GM06990 (cell line): ENCODE measurements at regions not wholly inside any gene's neighbourhood (a gene's known extent, or its start where the extent isn't known, plus 50 kb on each side); places are given as distances from the start of the nearest gene placed in this dataset.

Source experiments
- DNase-seq: peaks from one replicate; pipeline ENCODE4 v3.0.0-alpha.2; 2011; ENCODE audit not compliant: insufficient read length; ENCODE audit errors: extremely low read depth
- H3K27me3 ChIP-seq: replicated peaks from 2 replicates; pipeline ENCODE4 v1.6.0; 2011; ENCODE audit warnings: low read length; ENCODE audit not compliant: control insufficient read depth, insufficient read depth
- H3K36me3 ChIP-seq: 2 replicates; pipeline ENCODE4 v1.5.1; 2011; ENCODE audit warnings: low read length; ENCODE audit not compliant: control insufficient read depth, insufficient read depth
- H3K4me3 ChIP-seq: replicated peaks from 2 replicates; pipeline ENCODE4 v1.5.1; 2011; ENCODE audit warnings: low read depth, mild to moderate bottlenecking, control low read depth, low read length
- CTCF ChIP-seq: IDR thresholded peaks from 2 replicates; pipeline ENCODE4 v1.5.1; 2011; ENCODE audit warnings: low read length, control low read depth, mild to moderate bottlenecking, inconsistent platforms; ENCODE audit not compliant: insufficient read depth, poor library complexity, severe bottlenecking

- no peak for TF ChIP-seq CTCF
- Histone ChIP-seq H3K36me3 (no peaks in the 10 kb centered on the region), H3K27me3 (no peaks in the 10 kb centered on the region), H3K4me3 (no peak overlapping the region)
- DNase-seq: no peak
Observed at GRCh38 chr9:23522952-23523351, 303.1 kb downstream of the ELAVL2 start.

- Histone ChIP-seq H3K27me3 (no peaks in the 10 kb centered on the region), H3K4me3 (no peak overlapping the region), H3K36me3 (no peaks in the 10 kb centered on the region)
- TF ChIP-seq CTCF: no peak
- no peak for DNase-seq
Observed at GRCh38 chr9:23524607-23525155, 301.4 kb downstream of the ELAVL2 start.

- no peak overlapping the region for H3K4me3 ChIP-seq
- no peaks in the 10 kb centered on the region for H3K36me3 ChIP-seq
- no peaks in the 10 kb centered on the region for H3K27me3 ChIP-seq
- no peak for TF ChIP-seq CTCF
- DNase-seq: no peak
Observed at GRCh38 chr9:23526806-23527205, 299.2 kb downstream of the ELAVL2 start.

GRCh38 chr9:23532282-23532681 is 293.8 kb downstream of the ELAVL2 start:
- no peak for TF ChIP-seq CTCF
- H3K36me3 ChIP-seq: no peaks in the 10 kb centered on the region
- DNase-seq: no peak
- no peaks in the 10 kb centered on the region for H3K27me3 ChIP-seq
- H3K4me3 ChIP-seq: no peak overlapping the region

- Histone ChIP-seq H3K4me3 (no peak overlapping the region), H3K36me3 (no peaks in the 10 kb centered on the region), H3K27me3 (no peaks in the 10 kb centered on the region)
- no peak for DNase-seq
- no peak for TF ChIP-seq CTCF
Observed at GRCh38 chr9:23537192-23538066, 288.6 kb downstream of the ELAVL2 start.
